NCI-H748 (cell line): ENCODE measurements at regions not wholly inside any gene's neighbourhood (a gene's known extent, or its start where the extent isn't known, plus 50 kb on each side); places are given as distances from the start of the nearest gene placed in this dataset.

Experiments used
- DNase-seq: peaks from one replicate; lab custom pipeline; 2025; ENCODE audit not compliant: unreplicated experiment; lab: John Stamatoyannopoulos, UW

DNA sequence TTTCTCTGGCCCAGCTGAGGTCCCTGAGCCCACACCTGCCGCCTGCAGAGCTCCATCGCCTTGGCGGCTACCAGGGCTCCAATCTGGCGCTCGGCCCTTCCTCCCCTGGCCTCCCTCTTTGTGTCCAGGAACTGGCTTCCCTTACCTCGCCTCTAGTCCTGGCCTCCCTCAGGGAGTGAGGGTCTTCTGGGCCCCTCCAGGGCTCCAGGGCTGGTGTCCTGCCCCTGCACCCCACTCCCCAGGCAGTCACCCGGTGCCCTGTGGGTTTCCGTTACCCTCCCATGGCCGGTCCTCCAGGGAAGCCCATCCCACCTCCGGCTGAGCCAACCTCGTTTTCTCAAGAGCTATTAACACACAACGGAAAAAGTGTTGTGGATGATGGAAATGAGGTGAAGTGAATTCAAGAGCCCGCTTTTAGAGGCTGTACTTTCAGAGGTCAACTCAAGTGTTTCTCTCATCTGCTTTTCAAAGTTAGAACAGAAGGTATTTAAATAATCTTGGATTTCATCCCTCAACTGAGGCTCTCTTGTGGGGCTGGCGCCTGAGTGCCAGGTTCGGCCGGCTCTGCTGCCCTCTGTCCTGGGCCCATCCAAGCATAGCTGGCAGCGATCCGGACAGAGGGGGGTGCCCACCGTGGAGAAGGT lies 131.9 kb downstream of the ASB1 start:
- no peak for DNase-seq

DNA sequence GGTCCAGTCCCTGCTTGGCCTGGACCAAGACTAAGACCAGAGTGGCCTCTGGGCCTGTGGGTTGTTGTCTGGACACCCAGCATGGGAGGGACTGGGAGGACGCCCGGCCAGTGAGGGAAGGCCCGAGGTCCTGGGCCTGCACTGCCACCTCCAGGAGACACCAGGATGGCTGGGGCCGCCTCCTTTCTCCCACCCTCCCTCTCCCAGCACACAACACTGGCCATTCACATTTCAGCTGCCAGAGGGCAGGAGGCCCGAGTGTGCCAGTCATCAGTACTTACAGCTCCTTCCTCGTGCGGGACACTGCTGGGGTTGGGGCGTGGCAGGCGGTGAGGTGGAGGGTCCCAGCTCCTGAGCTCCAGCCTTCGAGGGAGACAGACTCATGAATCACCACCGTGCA lies 133.5 kb downstream of the ASB1 start:
- DNase-seq, result no peak

DNA sequence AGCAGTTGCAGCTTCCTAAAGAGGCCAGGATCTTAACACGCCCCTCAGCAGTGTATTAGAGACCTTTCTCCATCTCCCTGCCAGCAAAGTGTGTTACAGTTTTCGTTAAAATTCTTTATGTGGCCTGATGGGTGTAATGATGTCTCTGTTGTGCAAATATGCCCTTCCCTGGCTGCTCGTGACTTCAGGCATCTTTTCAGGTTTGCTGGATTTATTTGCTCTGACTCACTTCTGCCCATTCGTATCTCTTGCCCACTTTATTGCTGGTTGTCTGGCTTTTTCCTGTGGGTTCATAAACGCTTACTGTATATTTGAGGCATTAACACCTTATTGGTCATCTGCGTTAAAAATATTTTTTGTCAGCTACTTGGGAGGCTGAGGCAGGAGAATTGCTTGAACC lies 134.5 kb downstream of the ASB1 start:
- no peak for DNase-seq

DNA sequence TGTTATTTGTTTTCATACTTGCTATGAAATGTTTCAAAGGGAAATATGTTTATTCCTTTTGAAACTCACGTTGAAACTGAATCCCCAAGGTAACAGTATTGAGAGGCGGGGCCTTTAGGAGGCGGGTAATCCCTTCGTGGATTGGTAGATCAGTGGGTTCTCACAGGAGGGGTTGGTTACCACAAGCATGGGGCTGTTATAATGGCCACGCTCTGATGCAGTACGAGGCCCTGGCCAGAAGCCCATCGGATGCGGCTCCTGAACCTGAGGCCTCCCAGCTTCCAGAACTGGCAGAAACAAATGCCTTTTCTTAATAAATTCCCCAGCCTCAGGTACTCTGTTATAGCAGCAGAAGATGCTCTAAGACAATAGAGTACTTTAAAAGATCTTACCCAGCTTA lies 135.7 kb downstream of the ASB1 start:
- DNase-seq, result peak; percentile 12

DNA sequence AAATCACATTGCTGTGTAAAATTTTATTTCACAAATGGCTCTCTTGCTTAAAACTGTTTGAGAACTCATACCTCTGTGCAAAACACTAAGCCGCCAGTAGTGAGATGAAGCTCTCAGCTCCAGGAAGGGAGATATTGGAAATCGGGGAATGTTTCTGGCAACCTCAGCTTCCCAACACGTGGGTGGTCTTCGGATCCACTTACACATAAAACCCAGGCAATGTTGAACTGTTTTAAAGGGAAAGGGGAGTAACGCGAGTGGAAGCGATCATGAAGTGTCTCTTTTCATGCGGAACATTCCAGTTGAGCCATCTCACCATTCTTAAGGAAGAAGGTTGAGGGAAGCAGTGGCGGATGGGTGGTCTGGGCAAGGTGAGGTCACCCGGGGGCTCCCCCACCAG lies 136.8 kb downstream of the ASB1 start:
- DNase-seq, result no peak

DNA sequence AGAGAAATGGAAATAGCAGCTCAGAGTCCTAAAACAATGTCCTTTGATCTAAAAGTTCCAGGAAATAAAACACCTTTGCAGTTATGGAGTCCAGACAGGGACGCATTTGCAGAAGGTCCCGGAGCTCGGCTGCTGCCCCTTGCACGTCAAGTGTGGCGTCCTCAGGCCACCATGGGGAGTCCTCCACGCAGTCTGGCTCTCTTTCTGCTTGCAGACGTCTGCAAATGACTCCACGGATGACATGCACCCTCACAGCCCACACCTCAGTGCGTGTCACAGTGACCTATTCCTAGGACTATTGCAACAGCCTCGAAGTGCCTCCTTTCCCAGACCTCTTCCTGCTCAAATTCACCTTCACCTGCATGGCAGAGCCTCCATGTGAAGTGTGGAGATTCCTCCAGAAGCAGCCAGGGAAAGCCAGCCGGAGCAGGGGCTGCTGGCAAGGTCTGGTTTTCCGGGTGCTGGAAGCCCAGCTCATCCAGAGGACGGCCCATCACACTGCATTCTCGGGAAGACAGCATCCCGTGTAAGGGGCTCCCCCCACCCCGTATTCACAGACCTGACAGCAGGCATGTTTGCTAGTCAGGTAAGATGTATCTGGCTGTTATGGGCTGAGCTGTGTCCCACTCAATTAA lies 137.7 kb downstream of the ASB1 start:
- DNase-seq, result no peak

DNA sequence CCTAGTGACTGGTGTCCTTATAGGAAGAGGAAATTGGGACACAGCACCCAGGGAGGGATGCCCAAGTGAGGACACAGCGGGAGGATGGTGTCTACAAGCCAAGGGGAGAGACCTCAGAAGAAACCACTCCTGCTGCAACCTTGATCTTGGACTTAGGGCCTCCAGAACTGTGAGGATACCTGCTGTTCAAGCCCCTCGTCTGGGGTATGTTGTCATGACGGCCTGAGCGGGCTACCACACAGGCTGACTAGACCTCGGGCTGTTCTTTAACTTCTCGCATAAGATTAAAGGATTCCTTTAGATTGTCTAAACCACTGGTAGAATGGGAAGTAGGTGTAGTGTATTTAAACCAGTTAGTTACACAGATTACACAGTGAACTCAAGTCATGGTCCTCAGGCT lies 138.3 kb downstream of the ASB1 start:
- DNase-seq, result no peak

DNA sequence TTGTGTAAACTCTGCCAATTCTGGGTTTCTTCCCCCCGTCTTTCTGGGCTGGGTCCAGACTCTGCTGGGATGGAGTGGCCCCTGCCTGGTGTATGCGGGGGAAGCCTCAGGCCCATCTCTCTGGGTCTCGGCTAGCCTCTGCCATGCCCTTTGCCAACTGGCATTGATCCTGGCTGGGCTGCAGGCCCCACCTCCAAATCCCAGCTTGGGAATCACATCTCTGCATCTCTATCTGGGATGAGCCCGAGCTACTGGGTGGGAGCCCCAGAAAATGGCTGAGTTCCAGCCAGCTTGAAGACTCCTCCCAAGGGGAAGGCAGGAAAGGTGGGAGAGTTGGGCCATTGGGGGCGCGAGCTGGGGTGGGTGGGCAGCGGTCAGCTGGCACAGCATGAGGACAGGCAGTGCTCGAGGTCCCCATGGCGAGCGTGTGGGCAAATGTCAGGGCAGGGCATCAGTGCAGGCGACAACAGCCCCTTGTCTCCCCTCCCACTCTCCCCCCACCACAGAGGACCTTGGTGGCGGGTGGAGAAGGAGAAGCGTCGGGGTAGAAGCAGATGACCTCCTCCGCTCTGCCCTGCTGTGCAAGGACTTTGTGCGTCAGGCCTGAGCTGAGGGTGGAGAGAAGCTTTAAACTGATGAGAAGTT lies 139.4 kb downstream of the ASB1 start:
- no peak for DNase-seq

DNA sequence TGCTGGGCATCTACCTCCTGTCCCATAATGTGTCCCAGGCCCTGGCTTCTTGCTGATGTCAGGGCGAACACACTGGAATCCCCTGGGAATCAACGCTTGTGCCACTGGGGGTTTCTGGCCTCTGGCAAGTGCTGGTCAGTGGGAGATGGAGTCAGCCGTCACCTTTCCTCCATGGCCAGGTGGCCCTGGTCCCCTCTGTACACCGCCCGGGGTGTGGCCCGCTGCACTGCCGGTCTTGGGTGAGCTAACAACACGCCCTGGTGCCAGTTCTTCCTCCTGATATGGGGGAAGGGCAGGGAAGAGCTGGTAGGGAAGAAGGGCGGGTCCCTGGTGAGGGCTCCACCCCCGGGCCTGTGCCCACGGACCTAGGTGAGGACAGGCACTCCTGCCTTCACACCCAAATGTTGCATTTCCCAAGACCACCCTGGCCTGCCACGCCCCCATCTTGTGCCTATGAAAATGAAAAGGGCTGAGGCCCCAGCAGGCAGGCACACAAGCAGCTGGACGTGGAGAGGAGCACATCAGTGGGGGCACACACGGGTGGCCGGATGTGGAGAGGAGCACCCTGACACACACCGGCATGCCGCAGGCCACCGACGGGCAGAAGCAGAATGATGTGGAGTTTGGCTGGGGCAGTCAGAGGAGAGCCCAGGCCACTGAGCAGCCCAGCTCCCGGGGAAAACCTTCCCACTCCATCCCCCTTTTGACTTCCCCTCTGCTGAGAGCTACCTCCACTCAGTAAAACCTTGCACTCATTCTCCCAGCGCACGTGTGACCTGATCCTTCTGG lies 140.5 kb downstream of the ASB1 start:
- DNase-seq, result no peak

DNA sequence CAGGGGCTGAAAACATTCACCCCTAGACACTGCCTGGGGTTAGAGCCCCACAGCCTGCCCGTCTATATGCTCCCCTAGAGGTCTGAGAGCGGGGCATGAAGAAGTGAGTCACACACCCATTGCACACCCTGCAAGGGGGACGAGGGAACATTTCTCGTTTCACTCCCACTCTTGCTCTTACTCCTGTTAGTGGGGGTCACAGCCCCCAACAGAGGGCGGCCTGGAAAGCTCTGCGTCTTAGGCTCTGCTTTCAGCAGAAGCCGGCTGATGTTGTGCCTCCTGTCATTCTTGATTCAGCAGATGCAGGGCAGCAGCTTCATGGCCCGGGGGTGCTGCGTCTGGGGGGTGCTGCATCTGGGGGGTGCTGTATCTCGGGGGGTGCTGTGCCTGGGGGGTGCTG lies 141.3 kb downstream of the ASB1 start:
- no peak for DNase-seq

DNA sequence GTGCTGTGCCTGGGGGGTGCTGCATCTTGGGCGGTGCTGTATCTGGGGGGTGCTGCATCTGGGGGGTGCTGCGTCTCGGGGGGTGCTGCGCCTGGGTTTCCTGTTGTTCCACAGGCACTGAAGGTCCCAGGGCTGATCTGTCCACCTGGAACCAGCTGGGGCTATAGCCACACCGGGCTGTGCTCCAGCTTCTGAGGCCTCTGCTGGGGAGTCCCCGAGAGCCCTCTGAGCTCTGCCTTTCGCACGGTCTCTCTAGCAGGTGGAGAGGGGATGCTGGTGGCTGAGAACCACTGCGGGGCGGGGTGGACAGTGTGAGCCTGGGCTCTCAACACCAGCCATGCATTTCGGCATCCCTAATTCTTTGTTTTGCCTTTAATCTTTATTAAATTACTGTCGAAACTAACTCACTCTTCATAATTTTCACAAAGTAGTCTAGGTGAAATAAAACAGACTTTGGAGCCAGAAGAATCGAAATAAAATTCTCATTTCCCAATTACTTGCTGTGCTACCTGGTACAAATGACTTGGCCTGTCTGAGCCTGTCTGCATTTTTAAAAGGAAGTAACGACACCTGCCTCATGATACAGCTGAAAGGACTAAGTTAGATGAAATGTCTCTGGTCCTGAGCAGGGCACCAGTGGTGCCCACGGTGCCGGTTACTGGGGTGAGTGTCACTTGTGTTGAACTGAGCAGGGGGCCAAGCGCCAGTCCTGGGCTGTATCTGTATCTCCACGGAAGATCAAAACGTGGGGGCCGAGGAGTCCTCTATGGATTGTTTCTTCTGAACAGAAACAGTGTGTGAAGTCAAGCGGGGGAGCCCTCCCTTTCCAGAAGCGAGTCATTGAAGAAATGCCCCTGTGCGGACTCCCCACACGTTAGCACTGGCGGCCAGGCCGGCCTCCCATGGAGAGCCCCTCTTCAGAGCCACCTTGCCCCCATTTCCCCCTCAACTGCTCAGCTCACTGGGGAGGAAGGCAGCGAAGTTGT lies 142.0 kb downstream of the ASB1 start:
- DNase-seq, result no peak

DNA sequence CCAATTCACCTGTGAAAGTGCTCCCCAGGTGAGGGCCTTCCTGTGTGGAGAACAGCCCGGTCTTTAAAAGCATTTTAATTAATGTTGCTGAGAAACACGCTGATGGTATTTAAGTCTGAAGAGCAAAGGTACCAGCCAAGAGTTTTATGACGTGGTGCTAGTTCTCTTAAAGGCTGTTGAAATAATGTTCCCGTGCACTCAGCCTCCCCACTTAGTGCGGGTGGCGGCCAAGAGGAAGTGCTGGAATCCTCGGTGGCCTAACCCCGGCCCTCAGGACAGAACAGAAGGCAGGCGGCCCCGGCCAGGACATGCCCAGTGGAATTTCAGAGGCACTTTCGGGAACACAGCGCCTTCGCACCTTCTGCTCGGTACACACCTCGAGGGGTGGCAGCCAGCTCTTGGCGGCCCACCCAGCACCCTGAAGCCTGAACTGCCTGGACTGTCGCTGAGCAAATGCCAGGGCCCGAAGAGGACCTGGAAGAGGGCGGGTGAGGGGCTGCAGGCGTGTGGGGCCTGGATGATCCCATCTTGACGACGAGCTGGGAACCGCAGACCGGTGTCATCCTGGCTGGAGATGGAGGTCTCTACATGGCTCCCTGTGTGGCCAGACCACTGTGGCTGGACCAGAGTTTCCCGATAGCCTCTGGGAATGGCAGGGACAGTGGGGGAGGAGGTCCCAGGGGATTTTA lies 142.9 kb downstream of the ASB1 start:
- DNase-seq, result no peak

DNA sequence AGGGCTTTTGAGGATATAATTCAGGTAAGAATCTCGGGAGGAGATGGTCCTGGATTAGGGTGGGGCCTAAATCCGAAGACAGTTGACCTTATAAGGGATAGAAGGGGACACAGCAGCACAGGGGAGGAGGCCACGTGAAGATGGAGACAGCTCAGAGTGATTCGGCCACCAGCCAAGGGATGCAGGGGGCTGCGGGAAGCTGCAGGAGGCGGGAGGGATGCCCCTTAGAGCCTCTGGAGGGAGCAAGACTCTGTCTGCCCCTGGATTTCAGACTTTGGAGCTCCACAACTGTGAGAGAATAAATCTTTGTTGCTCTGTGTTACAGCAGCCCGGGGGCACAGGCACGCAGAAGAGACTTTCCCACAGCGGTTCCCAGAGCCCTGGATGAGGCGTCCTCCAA lies 143.7 kb downstream of the ASB1 start:
- no peak for DNase-seq

DNA sequence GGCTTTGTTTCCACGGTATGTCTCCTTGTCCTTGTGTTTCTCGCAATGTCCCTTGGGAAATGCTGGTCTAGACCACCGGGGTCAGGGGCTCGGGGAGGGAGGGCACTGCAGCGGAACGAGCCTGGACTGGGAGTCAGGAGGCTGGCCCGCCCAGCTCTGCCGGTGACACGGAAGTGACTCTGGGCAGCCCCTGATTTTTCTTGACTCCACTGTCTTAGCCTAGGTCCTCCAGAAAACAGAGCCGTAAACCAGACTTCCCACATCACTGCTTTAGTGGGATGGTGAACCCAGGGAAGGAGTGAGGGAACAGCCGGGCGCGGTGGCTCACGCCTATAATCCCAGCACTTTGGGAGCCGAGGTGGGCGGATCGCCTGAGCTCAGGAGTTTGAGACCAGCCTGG lies 144.2 kb downstream of the ASB1 start:
- DNase-seq, result no peak

DNA sequence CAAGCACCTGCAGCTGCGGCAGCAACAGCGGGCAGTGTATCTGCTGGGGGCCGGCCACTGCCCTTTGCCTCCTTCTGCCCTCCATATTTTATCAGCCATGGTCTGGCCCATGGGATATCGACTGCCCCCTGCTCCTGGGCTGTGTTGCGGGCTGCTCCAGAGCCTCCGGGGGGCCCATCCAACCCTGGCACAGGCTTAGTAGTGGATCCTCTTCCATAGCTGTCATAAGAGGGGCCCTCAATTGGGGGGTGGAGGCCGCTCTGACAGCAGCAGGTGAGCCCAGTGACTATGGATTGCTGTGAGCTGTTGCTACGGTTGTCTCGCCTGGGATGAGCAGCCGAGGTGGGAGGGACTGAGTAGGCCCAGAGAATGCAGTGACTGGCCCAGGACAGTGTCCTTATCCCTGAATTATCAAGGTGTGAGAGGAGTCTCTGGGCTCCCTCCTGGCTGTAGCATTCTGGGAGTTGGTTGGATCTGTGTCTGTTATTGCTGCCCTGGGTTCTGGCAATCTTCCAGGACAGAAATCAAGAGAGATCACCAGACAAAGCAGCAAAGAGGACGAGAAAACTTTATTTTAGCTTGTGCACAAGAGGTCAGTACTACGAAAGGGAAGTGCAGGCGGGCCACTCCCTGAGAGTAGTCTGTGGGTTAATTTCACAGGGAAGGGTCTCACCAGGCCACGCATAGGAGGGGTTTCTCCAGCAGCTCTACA lies 145.1 kb downstream of the ASB1 start:
- no peak for DNase-seq

DNA sequence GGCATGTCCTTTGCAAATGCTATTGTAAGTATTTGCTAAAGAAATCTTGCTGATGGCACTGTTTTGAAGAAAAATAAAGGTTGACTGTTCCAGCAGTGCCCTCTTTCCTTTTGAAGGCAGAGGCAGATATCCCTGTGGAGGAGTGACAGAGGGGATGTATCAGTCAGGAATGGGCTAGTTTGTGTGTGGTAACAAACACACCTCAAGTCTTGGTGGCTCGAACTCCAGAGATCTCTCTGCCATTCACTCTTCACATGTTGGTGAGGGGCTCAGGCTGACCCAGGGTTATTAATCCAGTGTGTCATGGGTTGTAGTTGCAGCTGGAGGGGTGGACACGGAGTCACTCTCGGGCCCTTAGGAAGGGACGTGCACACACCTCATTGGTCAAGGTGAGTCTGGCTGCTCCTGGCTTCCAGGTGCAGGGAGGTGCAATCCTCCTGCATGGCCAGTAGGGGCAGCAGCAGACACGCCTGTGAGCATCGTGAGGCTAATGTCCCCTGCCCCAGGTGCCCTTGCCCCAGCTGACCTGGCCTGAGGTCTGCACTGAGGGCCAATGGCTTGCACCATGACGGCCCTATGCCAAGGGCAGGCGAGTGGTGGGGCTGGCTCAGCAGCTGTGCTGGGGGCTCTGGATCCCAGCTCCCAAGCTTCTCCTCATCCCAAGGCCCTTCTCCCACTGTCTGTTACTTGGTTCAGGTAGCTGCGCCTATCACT lies 146.5 kb downstream of the ASB1 start:
- DNase-seq, result peak; percentile 35

DNA sequence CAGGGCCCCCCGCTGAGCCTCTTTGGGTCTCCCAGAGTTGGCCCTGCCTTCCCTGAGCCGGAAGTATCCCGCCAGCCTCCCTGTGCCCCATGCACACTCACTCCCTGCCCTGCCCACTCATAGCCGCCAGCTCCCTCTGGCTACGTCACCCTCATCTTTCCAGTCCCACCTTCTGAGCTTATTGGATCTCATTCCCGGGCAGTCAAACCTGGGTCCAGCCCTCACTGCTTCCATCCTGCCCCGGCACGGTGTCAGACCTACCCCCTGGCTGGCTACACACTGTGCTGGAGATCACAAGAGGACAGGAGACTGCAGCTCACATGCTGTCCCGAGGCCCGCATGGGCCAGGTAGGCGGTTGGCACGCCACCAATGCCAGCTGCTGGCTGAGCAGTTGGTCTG lies 147.2 kb downstream of the ASB1 start:
- DNase-seq, result no peak

DNA sequence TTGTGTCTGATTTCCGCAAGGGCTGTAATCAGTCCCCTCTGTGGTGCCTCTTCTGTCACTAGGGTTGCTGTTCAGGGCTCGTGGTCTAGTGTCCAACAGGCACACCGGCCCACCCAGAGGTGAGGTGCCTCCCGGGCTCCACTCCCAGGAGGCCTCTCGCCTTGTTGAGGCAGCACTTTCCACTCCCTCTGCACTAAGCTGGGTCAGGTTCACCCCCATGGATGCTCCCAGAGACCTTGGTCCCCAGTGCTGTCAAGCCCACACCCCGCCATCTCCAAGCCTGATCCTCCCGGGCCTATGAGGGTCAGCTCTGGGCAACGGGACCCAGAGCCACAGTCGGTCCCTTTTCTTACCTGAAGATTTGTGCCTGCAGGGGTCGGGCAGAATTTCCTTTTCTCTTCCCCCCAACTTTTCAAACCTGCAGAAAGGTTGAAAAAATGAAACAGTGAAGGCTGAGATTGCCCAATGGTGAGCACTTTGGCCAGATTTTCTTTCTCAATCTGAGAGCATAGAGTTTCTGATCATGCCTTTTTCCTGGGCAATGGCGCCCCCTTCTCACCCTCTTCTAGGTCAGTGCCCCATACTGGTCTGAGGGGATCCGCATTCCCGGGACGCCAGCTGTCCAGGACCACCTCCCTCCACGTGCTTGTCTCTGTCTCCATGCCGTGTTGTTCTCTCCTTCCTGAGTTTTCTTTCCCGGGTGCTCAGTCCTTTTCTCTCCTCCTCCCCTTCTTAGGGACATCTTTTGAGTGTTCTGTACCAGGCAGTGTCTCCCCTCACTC lies 148.0 kb downstream of the ASB1 start:
- no peak for DNase-seq
